ENCODE measurements at regions not wholly inside any gene's neighbourhood (a gene's known extent, or its start where the extent isn't known, plus 50 kb on each side); places are given as distances from the start of the nearest gene placed in this dataset.
A peak's percentile ranks its signal among the peaks of the same experiment; 100 is the strongest.

DNA sequence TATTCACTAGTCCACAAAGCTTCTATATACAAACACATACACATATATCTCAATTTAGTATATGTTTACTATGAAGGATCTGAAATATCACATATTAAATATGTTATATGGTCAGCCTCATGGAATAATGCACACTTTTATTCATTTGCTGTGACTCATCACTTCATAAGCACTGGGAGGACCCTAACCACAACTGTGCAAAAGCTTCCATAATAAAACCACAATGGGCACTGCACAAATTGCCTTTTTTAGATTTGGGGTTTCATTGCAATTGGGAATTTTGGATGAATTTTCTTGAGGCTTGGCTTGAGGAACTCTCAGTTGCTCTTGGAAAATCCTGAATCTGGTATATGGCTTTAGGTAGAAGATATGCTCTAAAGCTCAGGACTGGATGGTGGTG, 399.4 kb downstream of the C12orf75 start:
- Histone ChIP-seq H3K27ac (ENCODE audit: insufficient read depth, low read depth, low read length, poor library complexity, severe bottlenecking) (no peak overlapping the region), H3K36me3 (ENCODE audit: control insufficient read depth, insufficient read depth, low read length) (no peaks in the 10 kb centered on the region), H3K4me3 (ENCODE audit: insufficient read depth, low read depth, low read length) (no peak overlapping the region), H3K9me3 (ENCODE audit: control insufficient read depth, low read length) (no peaks in the 10 kb centered on the region), H3K4me1 (ENCODE audit: control insufficient read depth, insufficient read depth, low read length) (no peaks in the 10 kb centered on the region), H3K27me3 (ENCODE audit: control insufficient read depth, insufficient read depth, low read length, poor library complexity, severe bottlenecking) (no peaks in the 10 kb centered on the region)

DNA sequence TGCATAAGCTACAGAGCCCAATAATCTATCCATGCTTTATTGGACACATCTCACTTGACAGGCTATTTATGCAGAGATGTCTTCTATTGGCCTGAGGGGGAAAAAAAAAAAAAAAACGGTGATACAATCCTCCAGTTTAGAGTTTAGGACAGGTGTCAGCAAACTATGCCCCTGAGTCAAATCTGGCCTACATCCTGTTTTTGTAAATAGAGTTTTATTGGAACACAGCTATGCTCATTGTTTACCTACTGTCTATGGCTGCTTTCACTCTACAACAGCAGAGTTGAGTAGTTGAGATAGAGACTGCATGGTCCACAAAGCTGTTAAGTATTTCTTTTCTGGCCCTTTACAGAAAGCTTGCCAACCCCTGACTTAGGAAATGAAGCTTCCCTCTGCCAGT, 403.1 kb downstream of the C12orf75 start:
- no peaks in the 10 kb centered on the region for H3K9me3 ChIP-seq (ENCODE audit: control insufficient read depth, low read length)

DNA sequence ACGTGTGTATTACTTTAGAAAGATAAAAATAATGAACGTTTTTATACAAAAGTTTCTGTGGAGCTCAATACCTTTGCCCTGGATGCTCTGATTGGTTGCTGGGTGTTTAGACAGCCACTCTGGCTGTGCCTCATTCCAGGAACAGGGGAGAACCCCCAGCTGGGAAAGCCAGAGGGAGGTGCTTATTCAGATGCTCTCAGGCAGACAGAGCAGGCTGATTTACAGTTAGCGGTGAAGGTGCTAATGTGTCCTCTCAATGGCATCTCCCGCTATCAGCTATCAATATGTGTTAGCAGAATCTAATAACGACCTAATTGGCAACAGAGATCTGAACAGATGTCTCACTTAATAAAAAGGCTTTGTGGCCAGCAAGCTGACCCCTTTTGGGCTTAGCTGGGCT, 402.3 kb downstream of the NUAK1 start:
- Histone ChIP-seq H3K27me3 (ENCODE audit: control insufficient read depth, insufficient read depth, low read length, poor library complexity, severe bottlenecking) (peaks cover 2% of the 10 kb centered on the region), H3K36me3 (ENCODE audit: control insufficient read depth, insufficient read depth, low read length) (no peaks in the 10 kb centered on the region), H3K27ac (ENCODE audit: insufficient read depth, low read depth, low read length, poor library complexity, severe bottlenecking) (no peak overlapping the region), H3K4me3 (ENCODE audit: insufficient read depth, low read depth, low read length) (no peak overlapping the region), H3K9me3 (ENCODE audit: control insufficient read depth, low read length) (no peaks in the 10 kb centered on the region), H3K4me1 (ENCODE audit: control insufficient read depth, insufficient read depth, low read length) (peaks cover 32% of the 10 kb centered on the region)
- WGBS, 2 experiments, result 67 to 77% methylated on average over 4 to 5 of the region's 5 CpGs

More for the DNA sequence above, 403.1 kb downstream of the C12orf75 start:
- H3K36me3 ChIP-seq (ENCODE audit: control insufficient read depth, insufficient read depth, low read length), result no peaks in the 10 kb centered on the region
- WGBS, 2 experiments, result 100% methylated on average over 1 of the region's 1 CpG
- peaks cover 6% of the 10 kb centered on the region for H3K4me1 ChIP-seq (ENCODE audit: control insufficient read depth, insufficient read depth, low read length)
- H3K4me3 ChIP-seq (ENCODE audit: insufficient read depth, low read depth, low read length), result no peak overlapping the region
- H3K27ac ChIP-seq (ENCODE audit: insufficient read depth, low read depth, low read length, poor library complexity, severe bottlenecking), result no peak overlapping the region
- no peaks in the 10 kb centered on the region for H3K27me3 ChIP-seq (ENCODE audit: control insufficient read depth, insufficient read depth, low read length, poor library complexity, severe bottlenecking)

DNA sequence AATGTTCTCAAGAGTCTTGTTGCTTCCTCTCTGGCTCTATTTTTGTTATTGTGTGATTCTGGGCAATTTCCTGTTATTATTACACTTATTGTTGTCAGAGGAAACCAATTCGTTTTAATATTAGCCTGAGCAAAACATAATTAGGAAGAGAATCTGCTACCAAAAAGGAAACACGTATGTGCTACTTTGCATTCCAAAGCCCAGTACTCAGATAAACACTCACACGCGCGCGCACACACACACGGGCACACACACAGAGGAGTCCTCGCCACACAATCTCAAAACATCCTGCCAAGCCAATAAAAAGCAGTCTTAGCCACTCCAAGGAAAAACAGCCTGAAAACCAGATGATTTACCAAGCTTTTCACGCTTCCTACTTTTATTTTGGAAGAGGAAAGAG, 400.7 kb downstream of the NUAK1 start:
- 93 to 94% methylated on average over 8 of the region's 9 CpGs for WGBS, 2 experiments
- no peaks in the 10 kb centered on the region for H3K36me3 ChIP-seq (ENCODE audit: control insufficient read depth, insufficient read depth, low read length)
- peaks cover 32% of the 10 kb centered on the region for H3K4me1 ChIP-seq (ENCODE audit: control insufficient read depth, insufficient read depth, low read length)
- no peak overlapping the region for H3K4me3 ChIP-seq (ENCODE audit: insufficient read depth, low read depth, low read length)
- no peaks in the 10 kb centered on the region for H3K9me3 ChIP-seq (ENCODE audit: control insufficient read depth, low read length)
- no peak overlapping the region for H3K27ac ChIP-seq (ENCODE audit: insufficient read depth, low read depth, low read length, poor library complexity, severe bottlenecking)
- H3K27me3 ChIP-seq (ENCODE audit: control insufficient read depth, insufficient read depth, low read length, poor library complexity, severe bottlenecking), result peaks cover 5% of the 10 kb centered on the region

DNA sequence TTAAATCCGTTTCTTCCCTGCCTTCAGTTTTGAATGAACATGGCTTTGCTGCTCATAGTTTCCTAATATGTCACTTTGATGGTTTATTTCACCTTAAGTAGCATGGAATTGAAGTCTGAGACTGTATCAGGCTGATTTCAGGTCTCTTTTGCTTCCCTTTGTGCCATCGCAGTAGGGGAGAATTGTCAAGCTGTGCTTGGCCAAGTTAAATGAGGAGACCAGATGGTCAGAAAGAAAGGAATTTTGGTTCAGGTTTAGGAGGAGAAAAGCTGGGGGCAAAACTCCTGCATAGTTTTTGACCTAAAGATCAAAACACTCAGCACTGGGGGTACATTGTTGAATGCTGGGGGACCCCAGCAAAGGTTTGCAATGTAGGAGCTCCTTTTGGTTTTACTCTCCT, 398.4 kb downstream of the NUAK1 start:
- 2 to 4% methylated on average over 2 of the region's 2 CpGs for WGBS, 2 experiments
- no peaks in the 10 kb centered on the region for H3K36me3 ChIP-seq (ENCODE audit: control insufficient read depth, insufficient read depth, low read length)
- H3K27ac ChIP-seq (ENCODE audit: insufficient read depth, low read depth, low read length, poor library complexity, severe bottlenecking), result peak overlapping the region; percentile 41
- H3K9me3 ChIP-seq (ENCODE audit: control insufficient read depth, low read length), result no peaks in the 10 kb centered on the region
- H3K27me3 ChIP-seq (ENCODE audit: control insufficient read depth, insufficient read depth, low read length, poor library complexity, severe bottlenecking), result peaks cover 5% of the 10 kb centered on the region
- H3K4me3 ChIP-seq (ENCODE audit: insufficient read depth, low read depth, low read length), result no peak overlapping the region
- peaks cover 32% of the 10 kb centered on the region for H3K4me1 ChIP-seq (ENCODE audit: control insufficient read depth, insufficient read depth, low read length)

DNA sequence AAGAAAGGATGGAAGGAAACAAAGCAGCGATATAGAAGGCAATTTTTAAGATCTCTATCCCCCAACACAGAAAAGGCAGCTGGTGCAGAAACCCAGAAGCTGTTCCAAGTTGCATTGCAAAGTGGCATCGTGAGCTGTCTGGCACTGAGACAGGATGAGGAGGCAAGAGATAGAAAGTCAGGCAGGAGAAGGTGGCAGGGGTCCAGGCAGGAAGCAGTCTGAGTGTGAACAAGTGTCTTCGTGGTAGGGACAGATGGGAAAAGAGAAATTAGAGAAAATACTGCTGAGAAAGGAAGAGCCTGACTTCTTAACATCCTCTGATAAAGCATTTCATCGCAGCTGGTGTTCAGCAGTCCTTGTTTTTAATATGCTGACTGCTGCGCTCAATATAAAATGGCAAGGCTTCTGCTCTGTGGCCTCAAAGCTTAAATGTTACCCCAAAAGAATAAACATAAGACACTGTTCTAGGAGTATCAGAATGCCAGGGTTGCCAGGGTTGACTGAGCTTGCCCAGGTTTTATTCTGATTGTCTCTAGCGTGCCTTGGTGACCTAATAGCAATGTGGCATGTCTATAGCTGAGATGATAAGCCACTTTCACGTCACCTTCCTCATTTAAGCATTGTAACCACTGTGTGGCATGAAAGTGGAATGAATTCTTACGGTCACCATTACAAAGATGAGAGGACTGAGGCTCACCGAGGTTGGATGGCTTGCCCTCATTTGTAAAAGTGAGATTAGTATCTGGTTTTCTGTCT, 397.6 kb downstream of the NUAK1 start:
- peaks cover 5% of the 10 kb centered on the region for H3K27me3 ChIP-seq (ENCODE audit: control insufficient read depth, insufficient read depth, low read length, poor library complexity, severe bottlenecking)
- H3K4me1 ChIP-seq (ENCODE audit: control insufficient read depth, insufficient read depth, low read length), result peaks cover 32% of the 10 kb centered on the region
- H3K36me3 ChIP-seq (ENCODE audit: control insufficient read depth, insufficient read depth, low read length), result no peaks in the 10 kb centered on the region
- 75 to 76% methylated on average over 9 of the region's 9 CpGs for WGBS, 2 experiments
- no peak overlapping the region for H3K4me3 ChIP-seq (ENCODE audit: insufficient read depth, low read depth, low read length)
- H3K27ac ChIP-seq (ENCODE audit: insufficient read depth, low read depth, low read length, poor library complexity, severe bottlenecking), result no peak overlapping the region
- H3K9me3 ChIP-seq (ENCODE audit: control insufficient read depth, low read length), result no peaks in the 10 kb centered on the region

DNA sequence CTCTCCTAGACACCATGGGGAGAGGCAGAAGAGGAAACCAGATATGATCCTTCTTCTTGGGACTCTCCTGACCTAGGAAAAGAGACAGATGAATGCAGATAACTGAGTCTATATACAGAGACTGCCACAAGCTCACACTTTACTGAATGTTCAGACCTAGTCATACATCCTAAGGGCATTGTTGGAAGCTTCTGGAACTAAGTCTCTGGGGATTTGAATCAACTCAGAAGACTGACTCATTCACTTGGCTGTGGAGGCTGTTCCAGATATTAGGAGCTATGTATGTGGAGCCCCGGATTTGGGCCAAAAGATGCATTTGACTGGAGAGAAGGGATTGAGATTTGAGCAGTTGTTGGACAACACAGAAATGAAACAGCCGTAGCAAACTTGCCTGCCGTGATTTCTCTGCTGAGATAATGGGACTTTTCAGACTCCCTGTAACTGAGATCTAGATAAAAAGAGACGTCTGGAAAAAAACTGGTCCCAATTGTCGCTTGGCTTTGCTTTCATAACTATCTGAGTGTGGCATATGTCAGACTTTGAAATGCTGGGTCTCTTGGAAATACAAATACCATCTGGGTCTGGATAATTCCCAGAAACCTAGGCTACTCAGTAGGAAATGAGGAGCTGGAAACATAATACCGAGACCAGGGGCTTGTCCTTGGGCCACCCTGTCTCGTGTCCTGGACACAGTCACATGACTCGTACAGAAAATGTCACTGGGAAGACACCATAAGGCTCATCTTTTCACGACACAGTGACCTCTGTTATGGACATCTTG, 396.8 kb downstream of the NUAK1 start:
- H3K4me3 ChIP-seq (ENCODE audit: insufficient read depth, low read depth, low read length), result no peak overlapping the region
- WGBS, 2 experiments, result 89 to 90% methylated on average over 9 of the region's 9 CpGs
- no peak overlapping the region for H3K27ac ChIP-seq (ENCODE audit: insufficient read depth, low read depth, low read length, poor library complexity, severe bottlenecking)

DNA sequence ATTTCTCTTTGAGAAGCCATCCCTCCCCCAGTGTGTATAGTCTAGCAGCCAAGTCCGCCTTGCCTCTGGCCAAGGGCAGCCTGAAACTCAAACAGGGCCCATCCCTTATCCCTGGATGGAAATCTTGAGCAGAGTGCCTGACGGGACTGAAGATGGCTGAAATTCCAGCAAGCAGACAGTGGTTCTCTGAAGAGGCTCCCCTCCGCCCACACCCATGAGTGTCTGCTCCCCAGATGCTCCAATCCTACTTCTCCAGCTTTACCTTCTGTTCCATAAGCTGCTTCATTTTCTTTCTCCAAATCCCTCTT, 396.2 kb downstream of the NUAK1 start:
- WGBS, 2 experiments, result 96 to 97% methylated on average over 3 of the region's 3 CpGs
- Histone ChIP-seq H3K36me3 (ENCODE audit: control insufficient read depth, insufficient read depth, low read length) (no peaks in the 10 kb centered on the region), H3K27ac (ENCODE audit: insufficient read depth, low read depth, low read length, poor library complexity, severe bottlenecking) (no peak overlapping the region), H3K9me3 (ENCODE audit: control insufficient read depth, low read length) (no peaks in the 10 kb centered on the region), H3K4me3 (ENCODE audit: insufficient read depth, low read depth, low read length) (no peak overlapping the region), H3K27me3 (ENCODE audit: control insufficient read depth, insufficient read depth, low read length, poor library complexity, severe bottlenecking) (peaks cover 5% of the 10 kb centered on the region), H3K4me1 (ENCODE audit: control insufficient read depth, insufficient read depth, low read length) (peaks cover 26% of the 10 kb centered on the region)

More for the DNA sequence above, 396.8 kb downstream of the NUAK1 start:
- Histone ChIP-seq H3K27me3 (ENCODE audit: control insufficient read depth, insufficient read depth, low read length, poor library complexity, severe bottlenecking) (peaks cover 5% of the 10 kb centered on the region), H3K4me1 (ENCODE audit: control insufficient read depth, insufficient read depth, low read length) (peaks cover 27% of the 10 kb centered on the region), H3K36me3 (ENCODE audit: control insufficient read depth, insufficient read depth, low read length) (no peaks in the 10 kb centered on the region), H3K9me3 (ENCODE audit: control insufficient read depth, low read length) (no peaks in the 10 kb centered on the region)

DNA sequence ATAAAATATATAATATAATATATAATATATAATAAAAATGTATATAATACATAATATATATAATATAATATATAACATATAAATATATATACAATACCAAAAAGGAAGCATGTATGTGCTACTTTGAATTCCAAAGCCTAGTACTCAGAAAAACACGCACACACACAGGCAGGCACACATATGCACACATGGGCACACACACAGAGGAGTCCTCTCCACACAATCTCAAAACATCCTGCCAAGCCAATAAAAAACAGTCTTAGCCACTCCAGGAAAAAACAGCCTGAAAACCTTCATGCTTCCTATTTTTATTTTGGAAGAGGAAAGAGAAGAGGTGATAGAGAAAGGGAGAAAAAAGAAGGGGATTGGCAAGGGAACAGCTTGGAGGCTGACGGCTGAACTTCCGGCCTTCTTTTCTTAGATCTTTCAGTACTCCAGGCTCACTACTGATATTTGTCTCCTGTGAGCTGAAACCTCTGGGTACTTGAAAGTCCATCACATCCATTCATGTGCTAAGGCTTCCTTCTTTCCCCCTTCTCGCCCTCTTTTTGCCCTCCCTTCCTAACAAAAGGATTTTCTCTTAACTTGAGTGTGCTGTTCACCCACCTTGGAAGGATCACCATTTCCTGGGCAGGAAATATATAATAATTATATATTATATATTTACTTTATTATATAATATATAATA, 394.2 kb downstream of the NUAK1 start:
- Histone ChIP-seq H3K9me3 (ENCODE audit: control insufficient read depth, low read length) (no peaks in the 10 kb centered on the region), H3K36me3 (ENCODE audit: control insufficient read depth, insufficient read depth, low read length) (no peaks in the 10 kb centered on the region), H3K27me3 (ENCODE audit: control insufficient read depth, insufficient read depth, low read length, poor library complexity, severe bottlenecking) (peaks cover 5% of the 10 kb centered on the region), H3K4me1 (ENCODE audit: control insufficient read depth, insufficient read depth, low read length) (peaks cover 19% of the 10 kb centered on the region), H3K4me3 (ENCODE audit: insufficient read depth, low read depth, low read length) (no peak overlapping the region), H3K27ac (ENCODE audit: insufficient read depth, low read depth, low read length, poor library complexity, severe bottlenecking) (no peak overlapping the region)
- WGBS, 2 experiments, result 69 to 72% methylated on average over 4 of the region's 4 CpGs

DNA sequence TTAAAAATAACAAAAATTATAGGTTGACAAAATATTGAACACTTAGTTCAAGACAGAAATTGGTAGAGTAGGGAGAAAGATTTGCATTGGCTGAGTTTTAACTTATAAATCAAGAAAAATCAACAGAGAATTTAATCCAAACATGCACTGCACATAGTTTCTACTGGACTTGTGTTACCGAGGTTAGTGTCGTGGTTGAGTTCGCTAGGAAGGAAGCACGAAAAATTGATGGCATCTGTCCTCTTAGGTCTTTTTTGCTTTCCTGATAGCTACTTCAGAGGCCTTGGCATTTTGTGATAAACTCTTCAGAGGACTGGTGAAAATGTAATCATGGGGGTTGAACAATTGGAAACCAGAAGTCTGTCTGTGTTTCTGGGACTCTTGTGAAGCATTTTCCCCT, 392.9 kb downstream of the NUAK1 start:
- H3K4me3 ChIP-seq (ENCODE audit: insufficient read depth, low read depth, low read length), result no peak overlapping the region
- peaks cover 7% of the 10 kb centered on the region for H3K4me1 ChIP-seq (ENCODE audit: control insufficient read depth, insufficient read depth, low read length)
- 97 to 99% methylated on average over 4 of the region's 4 CpGs for WGBS, 2 experiments
- no peaks in the 10 kb centered on the region for H3K9me3 ChIP-seq (ENCODE audit: control insufficient read depth, low read length)
- no peaks in the 10 kb centered on the region for H3K36me3 ChIP-seq (ENCODE audit: control insufficient read depth, insufficient read depth, low read length)
- H3K27ac ChIP-seq (ENCODE audit: insufficient read depth, low read depth, low read length, poor library complexity, severe bottlenecking), result no peak overlapping the region
- H3K27me3 ChIP-seq (ENCODE audit: control insufficient read depth, insufficient read depth, low read length, poor library complexity, severe bottlenecking), result peaks cover 5% of the 10 kb centered on the region
